Prostate gland (tissue), 2 donors: ENCODE measurements at regions not wholly inside any gene's neighbourhood (a gene's known extent, or its start where the extent isn't known, plus 50 kb on each side); places are given as distances from the start of the nearest gene placed in this dataset.

Experiments used
- POLR2AphosphoS5 ChIP-seq: sonication (generic); formaldehyde crosslinking; IDR thresholded peaks from one replicate; pipeline ENCODE4 v1.6.1; 2017; ENCODE audit warnings: antibody characterized with exemption
- TF ChIP-seq, protein P1 (sequence below), 4 experiments: fragments of 200-600 bp in 2 of 4; fragments of 450-650 bp in 2 of 4; sonication (generic) in 2 of 4; IDR thresholded peaks; 1 replicate in 3 of 4; 2 replicates in 1 of 4; pipeline ENCODE4 v1.5.1; 2016 to 2019; ENCODE audit warnings: antibody characterized with exemption in 4 of 4, mild to moderate bottlenecking in 2 of 4, moderate library complexity in 2 of 4

DNA sequence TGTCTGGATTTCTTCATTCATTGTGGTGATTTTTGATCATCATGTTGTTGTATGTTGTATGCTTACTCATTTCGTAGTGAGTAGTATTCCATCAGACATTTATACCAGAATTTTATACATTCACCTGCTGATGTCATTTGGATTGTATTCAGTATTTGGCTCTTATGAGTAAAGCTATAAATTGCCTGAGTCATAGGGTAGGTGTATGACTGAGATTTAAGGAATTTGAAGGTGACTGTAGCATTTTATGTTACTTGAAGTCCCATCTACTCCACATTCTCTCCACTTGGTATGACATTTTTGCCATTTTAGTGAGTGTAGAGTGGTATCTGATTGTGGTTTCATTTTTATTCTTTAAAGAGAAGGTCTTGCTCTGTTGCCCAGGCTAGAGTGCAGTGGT, 548.2 kb downstream of the TBC1D22A start:
- TF ChIP-seq, protein P1, sequence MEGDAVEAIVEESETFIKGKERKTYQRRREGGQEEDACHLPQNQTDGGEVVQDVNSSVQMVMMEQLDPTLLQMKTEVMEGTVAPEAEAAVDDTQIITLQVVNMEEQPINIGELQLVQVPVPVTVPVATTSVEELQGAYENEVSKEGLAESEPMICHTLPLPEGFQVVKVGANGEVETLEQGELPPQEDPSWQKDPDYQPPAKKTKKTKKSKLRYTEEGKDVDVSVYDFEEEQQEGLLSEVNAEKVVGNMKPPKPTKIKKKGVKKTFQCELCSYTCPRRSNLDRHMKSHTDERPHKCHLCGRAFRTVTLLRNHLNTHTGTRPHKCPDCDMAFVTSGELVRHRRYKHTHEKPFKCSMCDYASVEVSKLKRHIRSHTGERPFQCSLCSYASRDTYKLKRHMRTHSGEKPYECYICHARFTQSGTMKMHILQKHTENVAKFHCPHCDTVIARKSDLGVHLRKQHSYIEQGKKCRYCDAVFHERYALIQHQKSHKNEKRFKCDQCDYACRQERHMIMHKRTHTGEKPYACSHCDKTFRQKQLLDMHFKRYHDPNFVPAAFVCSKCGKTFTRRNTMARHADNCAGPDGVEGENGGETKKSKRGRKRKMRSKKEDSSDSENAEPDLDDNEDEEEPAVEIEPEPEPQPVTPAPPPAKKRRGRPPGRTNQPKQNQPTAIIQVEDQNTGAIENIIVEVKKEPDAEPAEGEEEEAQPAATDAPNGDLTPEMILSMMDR (IDR thresholded peaks at IDR 0.05): no peak
- no peak for TF ChIP-seq POLR2AphosphoS5
